ENCODE measurements at regions not wholly inside any gene's neighbourhood (a gene's known extent, or its start where the extent isn't known, plus 50 kb on each side); places are given as distances from the start of the nearest gene placed in this dataset.

DNA sequence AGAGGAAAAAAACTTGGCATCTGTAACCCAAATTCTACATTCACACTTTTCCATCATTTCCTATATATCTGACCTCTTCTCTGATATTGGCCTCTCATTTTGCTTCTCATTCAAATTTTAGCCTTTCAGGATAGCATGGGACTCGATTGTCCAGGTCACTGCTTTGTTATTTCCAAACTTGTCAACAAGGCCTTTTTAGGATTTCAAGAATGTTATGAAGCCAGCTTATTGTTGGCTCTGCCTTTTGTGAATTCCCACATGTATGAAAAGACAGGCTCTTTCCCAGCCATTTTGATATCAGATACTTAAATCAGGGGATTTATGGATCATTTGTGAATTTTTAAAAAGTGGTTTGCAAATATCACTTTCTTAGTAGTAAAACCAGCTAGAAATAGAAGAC is 663.5 kb downstream of the NCAM2 start:
- no peak overlapping the region for H3K4me3 ChIP-seq (ENCODE audit: low read depth in 2 of 2, low read length in 2 of 2)
- ChIA-PET POLR2A (no interaction called here), CTCF (no interaction called here)
- no peaks in the 10 kb centered on the region for H3K4me1 ChIP-seq (ENCODE audit: control insufficient read depth, insufficient read depth, low read length)
- ATAC-seq (no peak), DNase-seq (ENCODE audit: low read depth, low spot score) (no peak)
- intact Hi-C loops (cut with micrococcal nuclease; ENCODE audit: unreplicated experiment) = no loop called here
- no peaks in the 10 kb centered on the region for H3K9me3 ChIP-seq (ENCODE audit: control insufficient read depth, insufficient read depth, low read depth, low read length)
- H3K27ac ChIP-seq (ENCODE audit: low read length) = no peak overlapping the region
- no peaks in the 10 kb centered on the region for H3K27me3 ChIP-seq (ENCODE audit: control insufficient read depth, insufficient read depth, low read length)
- H3K36me3 ChIP-seq (ENCODE audit: control insufficient read depth, insufficient read depth, low read length) = no peaks in the 10 kb centered on the region
- no peak for TF ChIP-seq POLR2AphosphoS5 (IDR thresholded peaks at IDR 0.05; ENCODE audit: low read depth, low read length)
- TF ChIP-seq SIN3A (IDR thresholded peaks at IDR 0.05; ENCODE audit: borderline replicate concordance, insufficient read depth, low read depth, low read length) = no peak
- TF ChIP-seq, protein P1, sequence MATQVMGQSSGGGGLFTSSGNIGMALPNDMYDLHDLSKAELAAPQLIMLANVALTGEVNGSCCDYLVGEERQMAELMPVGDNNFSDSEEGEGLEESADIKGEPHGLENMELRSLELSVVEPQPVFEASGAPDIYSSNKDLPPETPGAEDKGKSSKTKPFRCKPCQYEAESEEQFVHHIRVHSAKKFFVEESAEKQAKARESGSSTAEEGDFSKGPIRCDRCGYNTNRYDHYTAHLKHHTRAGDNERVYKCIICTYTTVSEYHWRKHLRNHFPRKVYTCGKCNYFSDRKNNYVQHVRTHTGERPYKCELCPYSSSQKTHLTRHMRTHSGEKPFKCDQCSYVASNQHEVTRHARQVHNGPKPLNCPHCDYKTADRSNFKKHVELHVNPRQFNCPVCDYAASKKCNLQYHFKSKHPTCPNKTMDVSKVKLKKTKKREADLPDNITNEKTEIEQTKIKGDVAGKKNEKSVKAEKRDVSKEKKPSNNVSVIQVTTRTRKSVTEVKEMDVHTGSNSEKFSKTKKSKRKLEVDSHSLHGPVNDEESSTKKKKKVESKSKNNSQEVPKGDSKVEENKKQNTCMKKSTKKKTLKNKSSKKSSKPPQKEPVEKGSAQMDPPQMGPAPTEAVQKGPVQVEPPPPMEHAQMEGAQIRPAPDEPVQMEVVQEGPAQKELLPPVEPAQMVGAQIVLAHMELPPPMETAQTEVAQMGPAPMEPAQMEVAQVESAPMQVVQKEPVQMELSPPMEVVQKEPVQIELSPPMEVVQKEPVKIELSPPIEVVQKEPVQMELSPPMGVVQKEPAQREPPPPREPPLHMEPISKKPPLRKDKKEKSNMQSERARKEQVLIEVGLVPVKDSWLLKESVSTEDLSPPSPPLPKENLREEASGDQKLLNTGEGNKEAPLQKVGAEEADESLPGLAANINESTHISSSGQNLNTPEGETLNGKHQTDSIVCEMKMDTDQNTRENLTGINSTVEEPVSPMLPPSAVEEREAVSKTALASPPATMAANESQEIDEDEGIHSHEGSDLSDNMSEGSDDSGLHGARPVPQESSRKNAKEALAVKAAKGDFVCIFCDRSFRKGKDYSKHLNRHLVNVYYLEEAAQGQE (IDR thresholded peaks at IDR 0.05; ENCODE audit: insufficient read depth in 1 of 2, low read depth in 2 of 2, low read length in 1 of 2) = no peak
- TF ChIP-seq, protein P2, sequence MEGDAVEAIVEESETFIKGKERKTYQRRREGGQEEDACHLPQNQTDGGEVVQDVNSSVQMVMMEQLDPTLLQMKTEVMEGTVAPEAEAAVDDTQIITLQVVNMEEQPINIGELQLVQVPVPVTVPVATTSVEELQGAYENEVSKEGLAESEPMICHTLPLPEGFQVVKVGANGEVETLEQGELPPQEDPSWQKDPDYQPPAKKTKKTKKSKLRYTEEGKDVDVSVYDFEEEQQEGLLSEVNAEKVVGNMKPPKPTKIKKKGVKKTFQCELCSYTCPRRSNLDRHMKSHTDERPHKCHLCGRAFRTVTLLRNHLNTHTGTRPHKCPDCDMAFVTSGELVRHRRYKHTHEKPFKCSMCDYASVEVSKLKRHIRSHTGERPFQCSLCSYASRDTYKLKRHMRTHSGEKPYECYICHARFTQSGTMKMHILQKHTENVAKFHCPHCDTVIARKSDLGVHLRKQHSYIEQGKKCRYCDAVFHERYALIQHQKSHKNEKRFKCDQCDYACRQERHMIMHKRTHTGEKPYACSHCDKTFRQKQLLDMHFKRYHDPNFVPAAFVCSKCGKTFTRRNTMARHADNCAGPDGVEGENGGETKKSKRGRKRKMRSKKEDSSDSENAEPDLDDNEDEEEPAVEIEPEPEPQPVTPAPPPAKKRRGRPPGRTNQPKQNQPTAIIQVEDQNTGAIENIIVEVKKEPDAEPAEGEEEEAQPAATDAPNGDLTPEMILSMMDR (IDR thresholded peaks at IDR 0.05) = no peak
- no peak for TF ChIP-seq TCF7L2 (IDR thresholded peaks at IDR 0.05; ENCODE audit: low read depth, low read length)
- no TSS peak for BruUV-seq (replicated peaks)
- in situ Hi-C loops (cut with HindIII; ENCODE audit: low pct_unique_long_range_greater_than_20kb, low sequenced_read_pairs) = no loop called here

DNA sequence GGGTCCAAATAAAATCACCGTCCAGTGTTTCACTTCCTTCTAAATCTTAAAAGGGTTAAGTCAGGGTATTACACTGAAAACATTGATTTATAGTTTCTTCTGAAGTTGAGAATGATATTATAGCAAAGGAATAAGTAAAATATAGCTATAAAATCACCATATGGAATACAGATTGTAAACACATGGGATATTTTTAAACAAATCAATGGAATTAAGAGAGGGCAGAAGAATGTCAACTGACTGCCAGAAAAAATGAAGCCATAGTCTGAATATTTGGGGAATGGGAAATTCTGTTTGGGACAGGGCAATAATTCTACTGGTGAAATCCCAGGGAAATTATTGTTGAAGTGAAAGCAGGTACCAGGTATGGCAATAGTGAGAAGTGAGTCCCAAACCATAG is 664.6 kb downstream of the NCAM2 start:
- no TSS peak for BruUV-seq (replicated peaks)
- TF ChIP-seq, protein P1 (IDR thresholded peaks at IDR 0.05; ENCODE audit: insufficient read depth in 1 of 2, low read depth in 2 of 2, low read length in 1 of 2) = no peak
- TF ChIP-seq TCF7L2 (IDR thresholded peaks at IDR 0.05; ENCODE audit: low read depth, low read length) (no peak), POLR2AphosphoS5 (IDR thresholded peaks at IDR 0.05; ENCODE audit: low read depth, low read length) (no peak), SIN3A (IDR thresholded peaks at IDR 0.05; ENCODE audit: borderline replicate concordance, insufficient read depth, low read depth, low read length) (no peak)
- TF ChIP-seq, protein P2 (IDR thresholded peaks at IDR 0.05) = no peak
- Histone ChIP-seq H3K27ac (ENCODE audit: low read length) (no peak overlapping the region), H3K4me1 (ENCODE audit: control insufficient read depth, insufficient read depth, low read length) (no peaks in the 10 kb centered on the region), H3K9me3 (ENCODE audit: control insufficient read depth, insufficient read depth, low read depth, low read length) (no peaks in the 10 kb centered on the region), H3K27me3 (ENCODE audit: control insufficient read depth, insufficient read depth, low read length) (no peaks in the 10 kb centered on the region), H3K36me3 (ENCODE audit: control insufficient read depth, insufficient read depth, low read length) (no peaks in the 10 kb centered on the region), H3K4me3 (ENCODE audit: low read depth in 2 of 2, low read length in 2 of 2) (no peak overlapping the region)
- in situ Hi-C loops (cut with HindIII; ENCODE audit: low pct_unique_long_range_greater_than_20kb, low sequenced_read_pairs) = no loop called here
- intact Hi-C loops (cut with micrococcal nuclease; ENCODE audit: unreplicated experiment) = no loop called here
- CTCF ChIA-PET = no interaction called here
- DNase-seq (ENCODE audit: low read depth, low spot score) (no peak), ATAC-seq (no peak)
- POLR2A ChIA-PET = no interaction called here

All from Panc1 (cell line).